ENCODE measurements at regions not wholly inside any gene's neighbourhood (a gene's known extent, or its start where the extent isn't known, plus 50 kb on each side); places are given as distances from the start of the nearest gene placed in this dataset.
"Not testable (repeated sequence)": the region's sequence is repeated elsewhere in the genome, so short reads cannot be mapped to it uniquely, and the experiment has no call there.

DNA sequence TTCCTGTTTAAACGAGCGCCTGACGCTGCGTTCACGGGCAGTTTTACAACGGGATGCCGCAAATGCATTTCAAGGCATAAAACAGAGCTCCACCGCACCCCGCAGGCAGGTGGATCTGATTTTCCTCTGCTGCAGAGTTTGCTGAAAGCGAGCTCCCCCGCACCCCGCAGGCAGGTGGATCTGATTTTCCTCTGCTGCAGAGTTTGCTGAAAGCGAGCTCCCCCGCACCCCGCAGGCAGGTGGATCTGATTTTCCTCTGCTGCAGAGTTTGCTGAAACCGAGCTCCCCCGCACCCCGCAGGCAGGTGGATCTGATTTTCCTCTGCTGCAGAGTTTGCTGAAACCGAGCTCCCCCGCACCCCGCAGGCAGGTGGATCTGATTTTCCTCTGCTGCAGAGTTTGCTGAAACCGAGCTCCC lies 120.6 kb upstream of the LPCAT1 start:
- not testable (repeated sequence) for TF ChIP-seq CTCF (IDR thresholded peaks at IDR 0.05; ENCODE audit: insufficient read depth, low read length, poor library complexity, severe bottlenecking); EZH2phosphoT487 (conservative IDR thresholded peaks at IDR 0.05; ENCODE audit: low read length)
